ENCODE measurements at regions not wholly inside any gene's neighbourhood (a gene's known extent, or its start where the extent isn't known, plus 50 kb on each side); places are given as distances from the start of the nearest gene placed in this dataset.

DNA sequence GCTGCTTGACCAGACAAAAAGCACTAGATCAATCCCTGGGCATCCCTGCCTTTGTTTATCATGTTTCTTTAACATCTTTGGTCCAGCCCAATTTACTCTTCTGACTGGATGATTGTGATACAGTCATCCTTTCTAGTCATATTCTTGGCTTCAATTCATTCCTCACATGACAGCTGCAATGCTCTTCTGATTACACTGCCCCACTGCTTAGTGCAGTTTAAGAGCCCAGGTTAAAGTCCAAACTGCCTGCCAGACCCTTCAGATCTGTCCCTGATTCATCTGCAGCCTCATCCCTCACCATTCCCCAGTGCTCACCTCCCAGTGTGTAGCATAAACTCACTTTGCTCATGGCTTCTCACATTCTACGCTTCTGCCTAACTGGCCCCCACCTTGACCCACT is 383.8 kb downstream of the TNS3 start:
- peak; percentile 19 for DNase-seq (ENCODE audit: low read depth)
- no peak overlapping the region for H3K4me3 ChIP-seq (ENCODE audit: low read depth, low read length)
- TF ChIP-seq, protein P1, sequence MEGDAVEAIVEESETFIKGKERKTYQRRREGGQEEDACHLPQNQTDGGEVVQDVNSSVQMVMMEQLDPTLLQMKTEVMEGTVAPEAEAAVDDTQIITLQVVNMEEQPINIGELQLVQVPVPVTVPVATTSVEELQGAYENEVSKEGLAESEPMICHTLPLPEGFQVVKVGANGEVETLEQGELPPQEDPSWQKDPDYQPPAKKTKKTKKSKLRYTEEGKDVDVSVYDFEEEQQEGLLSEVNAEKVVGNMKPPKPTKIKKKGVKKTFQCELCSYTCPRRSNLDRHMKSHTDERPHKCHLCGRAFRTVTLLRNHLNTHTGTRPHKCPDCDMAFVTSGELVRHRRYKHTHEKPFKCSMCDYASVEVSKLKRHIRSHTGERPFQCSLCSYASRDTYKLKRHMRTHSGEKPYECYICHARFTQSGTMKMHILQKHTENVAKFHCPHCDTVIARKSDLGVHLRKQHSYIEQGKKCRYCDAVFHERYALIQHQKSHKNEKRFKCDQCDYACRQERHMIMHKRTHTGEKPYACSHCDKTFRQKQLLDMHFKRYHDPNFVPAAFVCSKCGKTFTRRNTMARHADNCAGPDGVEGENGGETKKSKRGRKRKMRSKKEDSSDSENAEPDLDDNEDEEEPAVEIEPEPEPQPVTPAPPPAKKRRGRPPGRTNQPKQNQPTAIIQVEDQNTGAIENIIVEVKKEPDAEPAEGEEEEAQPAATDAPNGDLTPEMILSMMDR (conservative IDR thresholded peaks at IDR 0.05; ENCODE audit: low read depth, low read length): no peak

DNA sequence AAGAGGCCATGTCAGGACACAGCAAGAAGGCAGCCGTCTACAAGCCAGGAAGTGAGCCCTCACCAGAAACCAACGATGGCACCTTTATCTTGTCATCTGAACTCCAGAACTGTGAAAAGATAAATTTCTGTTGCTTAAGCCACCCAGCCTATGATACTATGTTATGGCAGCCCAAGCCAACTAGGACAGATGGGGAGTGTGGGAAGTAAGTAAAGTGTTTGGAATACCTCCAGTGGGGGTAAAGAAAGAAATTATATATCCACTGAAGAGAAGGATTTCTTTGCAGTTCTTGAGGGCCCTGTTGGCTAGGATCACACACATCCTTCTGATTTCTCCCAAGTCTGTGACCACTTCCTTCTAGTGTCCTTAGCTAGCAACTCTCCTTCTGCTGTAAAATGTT is 384.4 kb downstream of the TNS3 start:
- H3K4me3 ChIP-seq (ENCODE audit: low read depth, low read length): no peak overlapping the region
- TF ChIP-seq, protein P1 (conservative IDR thresholded peaks at IDR 0.05; ENCODE audit: low read depth, low read length): no peak
- DNase-seq (ENCODE audit: low read depth): no peak

DNA sequence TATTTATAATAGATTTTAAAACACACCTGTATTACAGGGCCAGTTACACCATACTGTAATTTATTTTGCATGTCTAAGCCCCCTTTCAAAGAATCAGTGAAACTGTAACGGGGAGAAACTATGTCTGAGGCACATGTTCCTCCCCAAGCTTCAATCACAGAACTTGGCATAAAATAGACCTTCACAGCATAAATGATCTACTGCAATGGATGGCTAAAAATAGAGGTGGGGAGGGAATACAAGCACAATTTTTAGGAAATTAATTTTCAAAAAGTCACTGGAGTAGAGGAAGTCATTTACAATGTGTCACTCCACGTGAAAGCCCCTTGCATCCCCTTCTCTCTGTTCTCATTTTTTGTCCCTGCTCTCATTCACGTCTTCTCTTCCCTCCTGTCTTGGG is 385.2 kb downstream of the TNS3 start:
- no peak for DNase-seq (ENCODE audit: low read depth)
- no peak overlapping the region for H3K4me3 ChIP-seq (ENCODE audit: low read depth, low read length)
- TF ChIP-seq, protein P1 (conservative IDR thresholded peaks at IDR 0.05; ENCODE audit: low read depth, low read length): no peak

DNA sequence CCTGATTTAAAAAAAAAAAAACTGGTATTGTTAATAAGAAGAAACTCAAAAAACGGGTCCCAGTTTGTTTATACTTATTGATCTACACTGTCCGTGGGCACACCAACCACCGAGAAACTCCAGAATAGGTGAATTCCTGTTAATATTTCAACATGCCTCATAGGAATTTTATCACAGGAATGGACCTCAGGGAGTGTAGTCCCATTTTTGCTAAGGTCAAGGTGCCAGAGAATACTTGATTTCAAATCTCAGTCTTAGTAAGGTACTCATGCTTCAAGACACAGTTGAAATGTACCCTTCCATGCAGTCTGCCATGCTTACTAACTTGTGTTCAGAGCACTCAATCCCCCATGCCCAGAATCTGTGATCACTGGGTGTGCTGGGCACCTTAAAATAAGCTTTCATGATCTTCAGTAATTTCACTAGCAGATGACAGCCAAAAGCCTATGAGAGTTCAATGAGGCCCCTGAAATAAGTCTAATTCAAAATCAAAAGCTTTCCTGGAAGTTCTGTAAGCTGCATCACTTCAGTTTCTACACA is 385.7 kb downstream of the TNS3 start:
- TF ChIP-seq, protein P1 (conservative IDR thresholded peaks at IDR 0.05; ENCODE audit: low read depth, low read length): no peak

GRCh38 chr7:47195641-47196040 is 386.3 kb downstream of the TNS3 start:
- TF ChIP-seq, protein P1 (conservative IDR thresholded peaks at IDR 0.05; ENCODE audit: low read depth, low read length): peak; percentile 40
- no peak for DNase-seq (ENCODE audit: low read depth)
- H3K4me3 ChIP-seq (ENCODE audit: low read depth, low read length): no peak overlapping the region

More for the DNA sequence above, 385.7 kb downstream of the TNS3 start:
- no peak for DNase-seq (ENCODE audit: low read depth)
- H3K4me3 ChIP-seq (ENCODE audit: low read depth, low read length): no peak overlapping the region

GRCh38 chr7:47194516-47195057 is 387.3 kb downstream of the TNS3 start:
- TF ChIP-seq, protein P1 (conservative IDR thresholded peaks at IDR 0.05; ENCODE audit: low read depth, low read length): no peak
- DNase-seq (ENCODE audit: low read depth): no peak
- no peak overlapping the region for H3K4me3 ChIP-seq (ENCODE audit: low read depth, low read length)

DNA sequence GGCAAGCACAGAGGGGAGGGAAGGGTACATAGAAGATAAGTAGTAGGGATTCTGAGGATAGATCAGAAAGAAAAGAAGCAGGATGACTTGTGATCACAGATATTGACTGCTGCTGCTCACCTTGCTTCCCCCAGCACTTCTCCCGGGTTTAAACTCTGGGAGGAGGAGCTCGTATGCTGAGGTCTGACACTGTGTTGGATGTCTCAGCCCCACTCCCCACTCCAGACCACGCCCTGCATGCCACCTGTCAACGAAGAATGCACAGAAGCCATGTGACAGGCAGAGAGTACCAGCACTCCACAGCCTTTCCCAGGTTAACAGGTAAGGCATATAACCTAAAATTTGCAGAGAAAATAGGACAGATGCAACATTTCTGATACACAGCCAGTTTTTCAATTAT is 388.9 kb downstream of the TNS3 start:
- TF ChIP-seq, protein P1 (conservative IDR thresholded peaks at IDR 0.05; ENCODE audit: low read depth, low read length): no peak
- DNase-seq (ENCODE audit: low read depth): no peak
- H3K4me3 ChIP-seq (ENCODE audit: low read depth, low read length): no peak overlapping the region
